ENCODE measurements at regions not wholly inside any gene's neighbourhood (a gene's known extent, or its start where the extent isn't known, plus 50 kb on each side); places are given as distances from the start of the nearest gene placed in this dataset.

DNA sequence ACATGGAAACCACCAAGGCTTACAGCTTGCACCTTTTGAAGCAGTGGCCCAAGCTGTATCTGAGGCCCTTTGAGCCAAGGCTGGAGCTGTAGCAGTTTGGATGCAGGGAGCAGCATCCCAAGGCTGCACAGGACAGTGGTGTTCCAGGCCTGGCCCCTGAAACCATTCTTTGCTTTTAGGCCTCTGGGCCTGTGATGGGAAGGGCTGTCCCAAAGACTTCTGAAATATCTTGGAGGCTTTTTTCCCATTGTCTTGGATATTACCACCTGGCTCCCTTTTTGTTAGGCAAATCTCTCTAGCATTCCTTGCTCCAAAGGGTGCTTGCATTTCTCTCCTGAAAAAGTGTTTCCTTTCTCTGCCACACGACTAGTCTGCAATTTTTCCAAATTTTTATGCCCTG, 302.8 kb upstream of the MDFIC2 start:
- TF ChIP-seq CTCF (IDR thresholded peaks at IDR 0.05) (no peak), POLR2A (IDR thresholded peaks at IDR 0.05) (no peak), EP300 (IDR thresholded peaks at IDR 0.05) (no peak), POLR2AphosphoS5 (IDR thresholded peaks at IDR 0.05) (no peak)

Data from stomach (tissue), 4 donors.